ENCODE measurements at regions not wholly inside any gene's neighbourhood (a gene's known extent, or its start where the extent isn't known, plus 50 kb on each side); places are given as distances from the start of the nearest gene placed in this dataset.
"Not testable (repeated sequence)": the region's sequence is repeated elsewhere in the genome, so short reads cannot be mapped to it uniquely, and the experiment has no call there.

GRCh38 chr12:93979189-93979588 lies 169.2 kb upstream of the PLXNC1 start:
- peak; percentile 23 for DNase-seq (ENCODE audit: low spot score)

GRCh38 chr12:93980711-93981110 lies 167.7 kb upstream of the PLXNC1 start:
- no peak for DNase-seq (ENCODE audit: low spot score)

GRCh38 chr12:93981411-93981810 lies 167.0 kb upstream of the PLXNC1 start:
- no peak for DNase-seq (ENCODE audit: low spot score)

- DNase-seq (ENCODE audit: low spot score) = no peak
These were observed 165.5 kb upstream of the PLXNC1 start for GRCh38 chr12:93982771-93983315.

GRCh38 chr12:93984005-93984404 lies 164.4 kb upstream of the PLXNC1 start:
- DNase-seq (ENCODE audit: low spot score) = no peak

- no peak for DNase-seq (ENCODE audit: low spot score)
These were observed 158.4 kb upstream of the PLXNC1 start for GRCh38 chr12:93989949-93990348.

GRCh38 chr12:93990832-93991803 lies 157.3 kb upstream of the PLXNC1 start:
- no peak for DNase-seq (ENCODE audit: low spot score)

GRCh38 chr12:93991829-93992461 lies 156.4 kb upstream of the PLXNC1 start:
- DNase-seq (ENCODE audit: low spot score) = no peak

- no peak for DNase-seq (ENCODE audit: low spot score)
These were observed 153.7 kb upstream of the PLXNC1 start for GRCh38 chr12:93994721-93995120.

- no peak for DNase-seq (ENCODE audit: low spot score)
These were observed 152.1 kb upstream of the PLXNC1 start for GRCh38 chr12:93996321-93996720.

- no peak for DNase-seq (ENCODE audit: low spot score)
These were observed 146.7 kb upstream of the PLXNC1 start for GRCh38 chr12:94001691-94002090.

- not testable (repeated sequence) for DNase-seq (ENCODE audit: low spot score)
These were observed 145.5 kb upstream of the PLXNC1 start for GRCh38 chr12:94002925-94003324.

GRCh38 chr12:94007833-94008232 lies 140.5 kb upstream of the PLXNC1 start:
- not testable (repeated sequence) for DNase-seq (ENCODE audit: low spot score)

- no peak for DNase-seq (ENCODE audit: low spot score)
These were observed 138.1 kb upstream of the PLXNC1 start for GRCh38 chr12:94010307-94010706.

- DNase-seq (ENCODE audit: low spot score) = no peak
These were observed 136.3 kb upstream of the PLXNC1 start for GRCh38 chr12:94012071-94012470.

GRCh38 chr12:94012590-94012989 lies 135.8 kb upstream of the PLXNC1 start:
- no peak for DNase-seq (ENCODE audit: low spot score)

GRCh38 chr12:94017247-94017646 lies 131.1 kb upstream of the PLXNC1 start:
- not testable (repeated sequence) for DNase-seq (ENCODE audit: low spot score)

- no peak for DNase-seq (ENCODE audit: low spot score)
These were observed 128.0 kb upstream of the PLXNC1 start for GRCh38 chr12:94020335-94020734.

- no peak for DNase-seq (ENCODE audit: low spot score)
These were observed 124.5 kb upstream of the PLXNC1 start for GRCh38 chr12:94023879-94024278.

GRCh38 chr12:94025068-94025467 lies 123.3 kb upstream of the PLXNC1 start:
- DNase-seq (ENCODE audit: low spot score) = no peak

GRCh38 chr12:94025756-94026155 lies 122.6 kb upstream of the PLXNC1 start:
- no peak for DNase-seq (ENCODE audit: low spot score)

GRCh38 chr12:94026596-94026995 lies 121.8 kb upstream of the PLXNC1 start:
- no peak for DNase-seq (ENCODE audit: low spot score)

GRCh38 chr12:94027561-94027960 lies 120.8 kb upstream of the PLXNC1 start:
- DNase-seq (ENCODE audit: low spot score) = no peak
